PC-9 (cell line): ENCODE measurements at regions not wholly inside any gene's neighbourhood (a gene's known extent, or its start where the extent isn't known, plus 50 kb on each side); places are given as distances from the start of the nearest gene placed in this dataset.

Experiments
- CTCF ChIP-seq: fragments of 200-600 bp; sonication (generic); conservative IDR thresholded peaks from 2 replicates; pipeline ENCODE4 v1.6.1; 2017; ENCODE audit warnings: mixed run types, antibody characterized with exemption, mild to moderate bottlenecking, moderate library complexity
- EZH2 ChIP-seq: fragments of 200-600 bp; sonication (generic); IDR thresholded peaks from 2 replicates; pipeline ENCODE4 v1.8.0; 2017; ENCODE audit warnings: antibody characterized with exemption, low read depth

GRCh38 chr5:89580976-89581375, 698.0 kb upstream of the MEF2C start:
- TF ChIP-seq CTCF: no peak
- TF ChIP-seq EZH2: no peak
